HCT116 (cell line): ENCODE measurements at regions not wholly inside any gene's neighbourhood (a gene's known extent, or its start where the extent isn't known, plus 50 kb on each side); places are given as distances from the start of the nearest gene placed in this dataset.

Experiments used
- CEBPB ChIP-seq: IDR thresholded peaks from 2 replicates; pipeline ENCODE4 v1.6.1; 2012; ENCODE audit warnings: low read depth
- ELF1 ChIP-seq: IDR thresholded peaks from 2 replicates; pipeline ENCODE4 v1.6.1; 2012; ENCODE audit warnings: low read depth, borderline replicate concordance
- EZH2 ChIP-seq: fragments of 200-600 bp; sonication (generic); IDR thresholded peaks from 2 replicates; pipeline ENCODE4 v1.6.1; 2017; ENCODE audit warnings: antibody characterized with exemption, mixed run types
- POLR2A ChIP-seq: IDR thresholded peaks from 2 replicates; pipeline ENCODE4 v1.7.0; 2011; ENCODE audit warnings: borderline replicate concordance; ENCODE audit not compliant: insufficient read depth, insufficient read length; ENCODE audit errors: extremely low read depth
- REST ChIP-seq: IDR thresholded peaks from 2 replicates; pipeline ENCODE4 v1.6.1; 2012; ENCODE audit warnings: low read depth
- ZFX ChIP-seq: fragments of 450-650 bp; IDR thresholded peaks from 2 replicates; pipeline ENCODE4 v1.6.1; 2017
- ZNF274 ChIP-seq: fragments of 200-500 bp; sonication (Bioruptor generic); IDR thresholded peaks from 2 replicates; pipeline ENCODE4 v1.6.1; 2014; ENCODE audit warnings: mild to moderate bottlenecking, low read depth, low read length, inconsistent platforms
- TF ChIP-seq, protein P1 (sequence below), 3 experiments: fragments of 200-600 bp in 1 of 3; sonication (generic) in 1 of 3; IDR thresholded peaks in 2 of 3; conservative IDR thresholded peaks in 1 of 3; 2 replicates each; pipeline ENCODE4 v1.5.1; 2012 to 2017; ENCODE audit warnings: low read depth in 2 of 3, low read length in 2 of 3, antibody characterized with exemption in 1 of 3, borderline replicate concordance in 1 of 3, control low read depth in 1 of 3, mild to moderate bottlenecking in 1 of 3, mixed read lengths in 1 of 3, mixed run types in 1 of 3, moderate library complexity in 1 of 3; ENCODE audit not compliant: insufficient read depth in 1 of 3
- TF ChIP-seq, protein P2 (sequence below): IDR thresholded peaks from 2 replicates; pipeline ENCODE4 v1.6.1; 2011; ENCODE audit warnings: mild to moderate bottlenecking, low read length, moderate library complexity; ENCODE audit not compliant: insufficient replicate concordance; ENCODE audit errors: extremely low read depth

- TF ChIP-seq ZNF274: no peak
- no peak for TF ChIP-seq ELF1
- TF ChIP-seq REST: no peak
- TF ChIP-seq, protein P1, sequence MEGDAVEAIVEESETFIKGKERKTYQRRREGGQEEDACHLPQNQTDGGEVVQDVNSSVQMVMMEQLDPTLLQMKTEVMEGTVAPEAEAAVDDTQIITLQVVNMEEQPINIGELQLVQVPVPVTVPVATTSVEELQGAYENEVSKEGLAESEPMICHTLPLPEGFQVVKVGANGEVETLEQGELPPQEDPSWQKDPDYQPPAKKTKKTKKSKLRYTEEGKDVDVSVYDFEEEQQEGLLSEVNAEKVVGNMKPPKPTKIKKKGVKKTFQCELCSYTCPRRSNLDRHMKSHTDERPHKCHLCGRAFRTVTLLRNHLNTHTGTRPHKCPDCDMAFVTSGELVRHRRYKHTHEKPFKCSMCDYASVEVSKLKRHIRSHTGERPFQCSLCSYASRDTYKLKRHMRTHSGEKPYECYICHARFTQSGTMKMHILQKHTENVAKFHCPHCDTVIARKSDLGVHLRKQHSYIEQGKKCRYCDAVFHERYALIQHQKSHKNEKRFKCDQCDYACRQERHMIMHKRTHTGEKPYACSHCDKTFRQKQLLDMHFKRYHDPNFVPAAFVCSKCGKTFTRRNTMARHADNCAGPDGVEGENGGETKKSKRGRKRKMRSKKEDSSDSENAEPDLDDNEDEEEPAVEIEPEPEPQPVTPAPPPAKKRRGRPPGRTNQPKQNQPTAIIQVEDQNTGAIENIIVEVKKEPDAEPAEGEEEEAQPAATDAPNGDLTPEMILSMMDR (IDR thresholded peaks at IDR 0.05 in 2 of 3, conservative IDR thresholded peaks at IDR 0.05 in 1 of 3; ENCODE audit: borderline replicate concordance in 1 of 3, insufficient read depth in 1 of 3, low read depth in 2 of 3, low read length in 2 of 3): no peak
- TF ChIP-seq EZH2: no peak
- TF ChIP-seq, protein P2, sequence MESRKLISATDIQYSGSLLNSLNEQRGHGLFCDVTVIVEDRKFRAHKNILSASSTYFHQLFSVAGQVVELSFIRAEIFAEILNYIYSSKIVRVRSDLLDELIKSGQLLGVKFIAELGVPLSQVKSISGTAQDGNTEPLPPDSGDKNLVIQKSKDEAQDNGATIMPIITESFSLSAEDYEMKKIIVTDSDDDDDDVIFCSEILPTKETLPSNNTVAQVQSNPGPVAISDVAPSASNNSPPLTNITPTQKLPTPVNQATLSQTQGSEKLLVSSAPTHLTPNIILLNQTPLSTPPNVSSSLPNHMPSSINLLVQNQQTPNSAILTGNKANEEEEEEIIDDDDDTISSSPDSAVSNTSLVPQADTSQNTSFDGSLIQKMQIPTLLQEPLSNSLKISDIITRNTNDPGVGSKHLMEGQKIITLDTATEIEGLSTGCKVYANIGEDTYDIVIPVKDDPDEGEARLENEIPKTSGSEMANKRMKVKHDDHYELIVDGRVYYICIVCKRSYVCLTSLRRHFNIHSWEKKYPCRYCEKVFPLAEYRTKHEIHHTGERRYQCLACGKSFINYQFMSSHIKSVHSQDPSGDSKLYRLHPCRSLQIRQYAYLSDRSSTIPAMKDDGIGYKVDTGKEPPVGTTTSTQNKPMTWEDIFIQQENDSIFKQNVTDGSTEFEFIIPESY: no peak
- no peak for TF ChIP-seq POLR2A
- TF ChIP-seq ZFX: no peak
- no peak for TF ChIP-seq CEBPB
Measured at GRCh38 chr4:115201042-115201330, 87.6 kb upstream of the NDST4 start.
